ENCODE measurements at regions not wholly inside any gene's neighbourhood (a gene's known extent, or its start where the extent isn't known, plus 50 kb on each side); places are given as distances from the start of the nearest gene placed in this dataset.

- no peak for DNase-seq (ENCODE audit: low spot score)
These were observed 82.1 kb upstream of the HDAC9 start for GRCh38 chr7:18413447-18413846.

DNA sequence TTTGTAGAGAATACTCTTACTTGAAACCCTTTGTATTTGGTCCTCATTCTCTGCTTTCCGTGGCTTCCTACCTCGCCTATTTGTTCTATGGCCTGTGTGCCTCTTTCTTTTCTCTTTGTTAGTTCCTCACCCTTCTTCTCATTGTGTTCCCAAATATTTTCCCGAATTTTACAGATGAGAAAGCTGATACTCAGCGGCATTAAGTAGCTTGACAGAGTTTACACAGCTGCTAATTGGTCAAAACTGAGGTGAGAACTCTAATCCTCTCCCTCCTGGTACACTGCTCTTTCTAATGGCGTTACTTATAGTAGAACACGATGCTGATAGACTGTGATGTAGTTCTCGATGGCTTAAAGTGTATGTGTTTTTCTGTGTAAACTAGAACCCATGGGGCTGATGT, 80.7 kb upstream of the HDAC9 start:
- DNase-seq (ENCODE audit: low spot score), result no peak

- no peak for DNase-seq (ENCODE audit: low spot score)
These were observed 78.6 kb upstream of the HDAC9 start for GRCh38 chr7:18416988-18417387.

GRCh38 chr7:18419456-18419855, 76.1 kb upstream of the HDAC9 start:
- no peak for DNase-seq (ENCODE audit: low spot score)

GRCh38 chr7:18420108-18420507, 75.4 kb upstream of the HDAC9 start:
- DNase-seq (ENCODE audit: low spot score), result no peak

DNA sequence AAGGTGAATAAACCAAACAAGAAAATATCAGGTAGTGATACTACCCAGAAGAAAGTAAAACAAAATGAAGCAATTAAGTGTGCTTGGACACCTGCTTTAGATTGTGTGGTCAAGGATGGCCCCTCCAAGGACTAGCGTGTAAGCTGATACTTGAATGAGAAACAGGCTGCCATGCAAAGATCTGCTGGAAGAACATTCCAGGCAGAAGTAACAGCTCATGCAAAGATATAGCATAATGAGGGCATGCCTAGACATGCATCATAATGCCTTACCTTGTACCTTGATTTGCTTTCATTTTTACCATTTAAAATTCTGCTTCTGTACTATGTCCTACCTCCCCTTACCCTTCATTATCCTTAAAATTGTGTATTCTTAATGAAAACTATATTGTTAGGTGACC, 74.8 kb upstream of the HDAC9 start:
- DNase-seq (ENCODE audit: low spot score), result no peak

- DNase-seq (ENCODE audit: low spot score), result no peak
These were observed 74.1 kb upstream of the HDAC9 start for GRCh38 chr7:18421297-18422002.

DNA sequence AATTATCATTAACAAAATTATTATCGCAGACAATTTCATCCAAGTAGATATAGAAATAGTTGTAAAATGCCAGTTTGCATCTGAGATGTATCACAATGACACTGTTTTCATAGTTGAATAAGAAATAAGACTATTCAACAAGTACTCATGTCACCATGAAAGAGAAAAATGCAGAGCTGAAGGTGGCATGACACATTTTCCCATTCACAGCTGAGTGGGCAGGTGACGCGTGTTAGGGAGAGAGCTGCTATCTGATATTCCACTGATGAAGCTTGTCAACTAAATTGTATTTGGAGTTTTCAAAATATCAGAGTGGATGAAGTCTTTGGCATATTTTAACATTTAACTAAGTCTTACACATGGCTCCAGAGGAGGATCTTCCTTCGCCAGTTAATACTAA, 70.3 kb upstream of the HDAC9 start:
- no peak for DNase-seq (ENCODE audit: low spot score)

GRCh38 chr7:18425838-18426445, 69.6 kb upstream of the HDAC9 start:
- no peak for DNase-seq (ENCODE audit: low spot score)

DNA sequence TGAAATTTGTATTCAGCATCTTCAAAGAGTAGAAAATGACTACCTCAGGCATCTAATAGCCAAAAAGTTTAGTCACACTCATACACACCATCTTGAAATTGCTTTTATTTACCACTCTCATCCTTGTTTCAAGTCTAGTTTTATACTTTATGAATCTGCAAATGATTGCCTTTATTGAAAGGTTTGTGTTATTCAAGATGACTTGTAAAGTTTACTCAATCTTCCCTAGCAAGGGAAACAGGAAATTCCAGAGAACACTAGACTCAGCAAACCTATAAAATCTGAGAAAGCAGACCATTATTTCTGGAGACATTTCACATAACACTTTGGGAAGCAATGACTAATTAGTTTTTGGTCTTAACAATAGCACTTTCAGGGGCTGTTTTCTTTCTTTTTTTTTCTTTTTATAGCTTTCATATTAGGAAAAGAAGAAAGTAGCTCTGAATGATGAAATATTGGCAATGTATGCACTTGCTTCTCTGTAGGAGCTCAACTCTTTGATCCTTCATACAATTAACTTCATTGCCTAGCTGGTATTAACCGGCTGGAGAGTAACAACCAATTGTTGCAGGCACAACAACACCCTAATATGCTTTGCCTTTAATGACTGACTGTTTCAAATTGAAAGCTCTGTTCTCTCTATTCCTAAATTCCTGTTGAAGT, 68.9 kb upstream of the HDAC9 start:
- no peak for DNase-seq (ENCODE audit: low spot score)

- DNase-seq (ENCODE audit: low spot score), result no peak
These were observed 66.0 kb upstream of the HDAC9 start for GRCh38 chr7:18429547-18429946.

- DNase-seq (ENCODE audit: low spot score), result no peak
These were observed 64.7 kb upstream of the HDAC9 start for GRCh38 chr7:18430810-18431209.

GRCh38 chr7:18434171-18434570, 61.4 kb upstream of the HDAC9 start:
- no peak for DNase-seq (ENCODE audit: low spot score)

- no peak for DNase-seq (ENCODE audit: low spot score)
These were observed 58.4 kb upstream of the HDAC9 start for GRCh38 chr7:18437101-18437500.

DNA sequence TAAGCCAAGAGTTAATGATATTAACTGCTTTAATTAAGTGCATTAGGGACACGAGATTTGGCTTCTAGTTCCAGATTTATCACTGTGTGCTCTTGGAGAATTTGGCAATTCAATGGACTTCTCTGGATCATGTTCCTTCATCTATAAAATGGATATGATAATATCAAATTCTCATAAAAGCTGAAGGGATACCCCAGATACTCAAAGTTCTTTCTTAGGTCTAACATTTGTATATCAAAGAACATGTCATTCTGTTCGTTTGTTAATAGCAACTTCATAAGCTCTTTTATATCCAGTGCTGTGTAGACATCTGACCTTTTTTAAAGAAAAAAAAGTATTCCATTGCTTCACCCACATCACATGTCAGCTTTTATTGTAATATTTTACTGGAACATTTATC, 54.6 kb upstream of the HDAC9 start:
- no peak for DNase-seq (ENCODE audit: low spot score)

- no peak for DNase-seq (ENCODE audit: low spot score)
These were observed 50.7 kb upstream of the HDAC9 start for GRCh38 chr7:18444826-18445225.

GRCh38 chr7:18445483-18445882, 50.1 kb upstream of the HDAC9 start:
- DNase-seq (ENCODE audit: low spot score), result no peak
